ENCODE measurements at regions not wholly inside any gene's neighbourhood (a gene's known extent, or its start where the extent isn't known, plus 50 kb on each side); places are given as distances from the start of the nearest gene placed in this dataset.

GRCh38 chr17:77456951-77457548 lies 316.3 kb downstream of the SEC14L1 start:
- in situ Hi-C loops (cut with HindIII; ENCODE audit: low sequenced_read_pairs), result no loop called here
- no peak for DNase-seq (ENCODE audit: low spot score)

GRCh38 chr17:77457572-77458201 lies 316.9 kb downstream of the SEC14L1 start:
- no peak for DNase-seq (ENCODE audit: low spot score)
- in situ Hi-C loops (cut with HindIII; ENCODE audit: low sequenced_read_pairs), result no loop called here

- in situ Hi-C loops (cut with HindIII; ENCODE audit: low sequenced_read_pairs), result no loop called here
- no peak for DNase-seq (ENCODE audit: low spot score)
Observed at GRCh38 chr17:77458202-77459017, 317.6 kb downstream of the SEC14L1 start.

GRCh38 chr17:77459018-77459755 lies 318.4 kb downstream of the SEC14L1 start:
- no peak for DNase-seq (ENCODE audit: low spot score)
- in situ Hi-C loops (cut with HindIII; ENCODE audit: low sequenced_read_pairs), result no loop called here

- in situ Hi-C loops (cut with HindIII; ENCODE audit: low sequenced_read_pairs), result no loop called here
- DNase-seq (ENCODE audit: low spot score), result no peak
Observed at GRCh38 chr17:77460514-77461046, 319.8 kb downstream of the SEC14L1 start.

- no peak for DNase-seq (ENCODE audit: low spot score)
- in situ Hi-C loops (cut with HindIII; ENCODE audit: low sequenced_read_pairs), result no loop called here
Observed at GRCh38 chr17:77461277-77462057, 320.7 kb downstream of the SEC14L1 start.

GRCh38 chr17:77462090-77462489 lies 321.3 kb downstream of the SEC14L1 start:
- no peak for DNase-seq (ENCODE audit: low spot score)
- in situ Hi-C loops (cut with HindIII; ENCODE audit: low sequenced_read_pairs), result no loop called here

GRCh38 chr17:77462553-77463497 lies 322.1 kb downstream of the SEC14L1 start:
- in situ Hi-C loops (cut with HindIII; ENCODE audit: low sequenced_read_pairs), result no loop called here
- DNase-seq (ENCODE audit: low spot score), result no peak

- no peak for DNase-seq (ENCODE audit: low spot score)
- in situ Hi-C loops (cut with HindIII; ENCODE audit: low sequenced_read_pairs), result no loop called here
Observed at GRCh38 chr17:77464988-77465357, 324.2 kb downstream of the SEC14L1 start.

- in situ Hi-C loops (cut with HindIII; ENCODE audit: low sequenced_read_pairs), result no loop called here
- DNase-seq (ENCODE audit: low spot score), result no peak
Observed at GRCh38 chr17:77465358-77466041, 324.7 kb downstream of the SEC14L1 start.

GRCh38 chr17:77466140-77466539 lies 325.4 kb downstream of the SEC14L1 start:
- in situ Hi-C loops (cut with HindIII; ENCODE audit: low sequenced_read_pairs), result no loop called here
- no peak for DNase-seq (ENCODE audit: low spot score)

GRCh38 chr17:77466596-77467223 lies 325.9 kb downstream of the SEC14L1 start:
- in situ Hi-C loops (cut with HindIII; ENCODE audit: low sequenced_read_pairs), result no loop called here

GRCh38 chr17:77467521-77467920 lies 326.8 kb downstream of the SEC14L1 start:
- DNase-seq (ENCODE audit: low spot score), result no peak
- in situ Hi-C loops (cut with HindIII; ENCODE audit: low sequenced_read_pairs), result no loop called here

More at GRCh38 chr17:77466596-77467223, 325.9 kb downstream of the SEC14L1 start:
- no peak for DNase-seq (ENCODE audit: low spot score)

GRCh38 chr17:77468897-77469296 lies 328.1 kb downstream of the SEC14L1 start:
- in situ Hi-C loops (cut with HindIII; ENCODE audit: low sequenced_read_pairs), result no loop called here

GRCh38 chr17:77470330-77470786 lies 329.6 kb downstream of the SEC14L1 start:
- DNase-seq (ENCODE audit: low spot score), result no peak
- in situ Hi-C loops (cut with HindIII; ENCODE audit: low sequenced_read_pairs), result no loop called here

More at GRCh38 chr17:77468897-77469296, 328.1 kb downstream of the SEC14L1 start:
- no peak for DNase-seq (ENCODE audit: low spot score)

- DNase-seq (ENCODE audit: low spot score), result no peak
- in situ Hi-C loops (cut with HindIII; ENCODE audit: low sequenced_read_pairs), result no loop called here
Observed at GRCh38 chr17:77470800-77471733, 330.3 kb downstream of the SEC14L1 start.

Data from G401 (cell line).